ENCODE measurements at regions not wholly inside any gene's neighbourhood (a gene's known extent, or its start where the extent isn't known, plus 50 kb on each side); places are given as distances from the start of the nearest gene placed in this dataset.

DNA sequence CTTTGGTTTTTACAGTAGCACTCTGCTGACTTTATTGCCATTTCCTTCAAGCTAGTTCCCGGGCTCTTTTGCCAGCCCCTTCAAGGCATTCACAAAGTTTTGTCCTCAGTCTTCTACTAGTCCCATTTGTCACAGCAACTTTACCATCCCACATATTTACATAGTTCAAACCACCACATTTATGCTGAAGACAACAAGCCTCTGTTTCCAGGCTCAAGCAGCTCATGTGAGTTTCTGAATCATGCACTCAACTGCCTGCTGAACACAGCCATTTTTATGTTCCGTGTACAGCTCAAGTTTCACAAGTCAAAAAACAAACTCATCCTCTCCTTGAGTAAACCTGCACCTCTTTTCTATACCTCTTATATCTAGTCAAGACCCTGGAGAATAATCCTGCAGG is 977.0 kb upstream of the SLC10A2 start:
- no peak for DNase-seq (ENCODE audit: low read depth, low spot score)
- no peak overlapping the region for H3K4me3 ChIP-seq (replicated peaks in 1 of 2; ENCODE audit: low read depth in 1 of 2, low read length in 2 of 2)
- no peaks in the 10 kb centered on the region for H3K9me2 ChIP-seq (ENCODE audit: insufficient read depth)
- no peaks in the 10 kb centered on the region for H3K27me3 ChIP-seq (ENCODE audit: insufficient read depth, low read length)
- POLR2A ChIA-PET: no interaction called here
- no peak overlapping the region for H2AFZ ChIP-seq (ENCODE audit: low read depth, low read length, poor library complexity, severe bottlenecking)
- no peaks in the 10 kb centered on the region for H3K36me3 ChIP-seq (ENCODE audit: control insufficient read depth in 1 of 2, insufficient read depth in 2 of 2, low read length in 2 of 2)
- TF ChIP-seq ZNF274 (IDR thresholded peaks at IDR 0.05; ENCODE audit: low read depth, low read length) (no peak), TCF7L2 (IDR thresholded peaks at IDR 0.05; ENCODE audit: borderline replicate concordance, extremely low read depth, insufficient read depth, insufficient read length) (no peak), YY1 (IDR thresholded peaks at IDR 0.05; ENCODE audit: extremely low read depth, insufficient replicate concordance, low read depth, low read length) (no peak), JUND (IDR thresholded peaks at IDR 0.05) (no peak)
- TF ChIP-seq, protein P1, sequence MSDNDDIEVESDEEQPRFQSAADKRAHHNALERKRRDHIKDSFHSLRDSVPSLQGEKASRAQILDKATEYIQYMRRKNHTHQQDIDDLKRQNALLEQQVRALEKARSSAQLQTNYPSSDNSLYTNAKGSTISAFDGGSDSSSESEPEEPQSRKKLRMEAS (IDR thresholded peaks at IDR 0.05): no peak
- H3K79me2 ChIP-seq (ENCODE audit: insufficient read depth, low read length): no peaks in the 10 kb centered on the region
- no peak overlapping the region for H3K9ac ChIP-seq (ENCODE audit: low read length)
- CTCF ChIA-PET: no interaction called here
- no peaks in the 10 kb centered on the region for H4K20me1 ChIP-seq (ENCODE audit: insufficient read depth)
- RAD21 ChIA-PET (ENCODE audit: low non-redundant PET in 1 of 2, low total read pairs in 2 of 2, uncharacterized antibody in 2 of 2, unreplicated experiment in 2 of 2): no interaction called here
- no peak overlapping the region for H3K27ac ChIP-seq (ENCODE audit: low read depth, low read length)
- no peaks in the 10 kb centered on the region for H3K9me3 ChIP-seq (ENCODE audit: control insufficient read depth in 1 of 2, insufficient read depth in 1 of 2, low read depth in 1 of 2, low read length in 2 of 2)
- BruUV-seq (replicated peaks): no TSS peak
- intact Hi-C loops (cut with micrococcal nuclease): no loop called here
- H3K4me2 ChIP-seq (ENCODE audit: low read length): no peak overlapping the region
- H3K4me1 ChIP-seq (ENCODE audit: control insufficient read depth in 1 of 2, insufficient read depth in 2 of 2, low read length in 2 of 2): no peaks in the 10 kb centered on the region
- ATAC-seq: no peak

DNA sequence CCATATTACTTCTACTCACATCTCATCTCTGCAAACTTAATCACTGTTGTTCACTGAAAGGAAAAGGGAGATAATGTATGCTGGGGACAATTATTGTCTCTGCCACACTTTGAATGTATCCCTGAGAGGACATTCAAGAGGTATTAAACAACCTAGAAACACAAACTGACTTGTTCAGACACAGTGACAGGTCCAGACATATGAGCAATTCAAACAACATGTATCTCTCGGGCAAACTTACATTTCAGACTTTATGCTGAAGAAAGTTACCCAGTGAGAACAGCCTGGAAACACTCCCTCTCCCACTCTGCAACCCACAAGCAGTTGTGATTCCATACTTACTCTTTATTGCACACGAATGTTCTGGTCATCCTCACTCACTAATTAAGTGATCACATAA is 968.7 kb upstream of the SLC10A2 start:
- Histone ChIP-seq H3K36me3 (ENCODE audit: control insufficient read depth in 1 of 2, insufficient read depth in 2 of 2, low read length in 2 of 2) (no peaks in the 10 kb centered on the region), H3K9me3 (ENCODE audit: control insufficient read depth in 1 of 2, insufficient read depth in 1 of 2, low read depth in 1 of 2, low read length in 2 of 2) (no peaks in the 10 kb centered on the region), H3K9ac (ENCODE audit: low read length) (no peak overlapping the region), H3K27ac (ENCODE audit: low read depth, low read length) (no peak overlapping the region), H3K79me2 (ENCODE audit: insufficient read depth, low read length) (no peaks in the 10 kb centered on the region), H3K9me2 (ENCODE audit: insufficient read depth) (no peaks in the 10 kb centered on the region), H3K4me1 (ENCODE audit: control insufficient read depth in 1 of 2, insufficient read depth in 2 of 2, low read length in 2 of 2) (no peaks in the 10 kb centered on the region), H3K27me3 (ENCODE audit: insufficient read depth, low read length) (no peaks in the 10 kb centered on the region), H2AFZ (ENCODE audit: low read depth, low read length, poor library complexity, severe bottlenecking) (no peak overlapping the region), H3K4me3 (replicated peaks in 1 of 2; ENCODE audit: low read depth in 1 of 2, low read length in 2 of 2) (no peak overlapping the region), H3K4me2 (ENCODE audit: low read length) (no peak overlapping the region), H4K20me1 (ENCODE audit: insufficient read depth) (no peaks in the 10 kb centered on the region)
- ChIA-PET CTCF (no interaction called here), POLR2A (no interaction called here), RAD21 (ENCODE audit: low non-redundant PET in 1 of 2, low total read pairs in 2 of 2, uncharacterized antibody in 2 of 2, unreplicated experiment in 2 of 2) (no interaction called here)
- ATAC-seq: no peak
- TF ChIP-seq EZH2phosphoT487 (IDR thresholded peaks at IDR 0.05; ENCODE audit: borderline replicate concordance) (no peak), SIN3A (IDR thresholded peaks at IDR 0.05; ENCODE audit: low read depth) (no peak), CBX3 (IDR thresholded peaks at IDR 0.05; ENCODE audit: low read depth) (no peak)
- intact Hi-C loops (cut with micrococcal nuclease): no loop called here
- DNase-seq (ENCODE audit: low read depth, low spot score): no peak
- no TSS peak for BruUV-seq (replicated peaks)

All from HCT116 (cell line).